RWPE1 (cell line): ENCODE measurements at regions not wholly inside any gene's neighbourhood (a gene's known extent, or its start where the extent isn't known, plus 50 kb on each side); places are given as distances from the start of the nearest gene placed in this dataset.
A peak's percentile ranks its signal among the peaks of the same experiment; 100 is the strongest.
"Not testable (repeated sequence)": the region's sequence is repeated elsewhere in the genome, so short reads cannot be mapped to it uniquely, and the experiment has no call there.

Experiments
- CTCF ChIA-PET: fragments of 350-600 bp; sonication (Branson Sonifier 250); formaldehyde crosslinking; extraction: SDS; loops from one replicate; lab custom pipeline; 2021; lab: Yijun Ruan, JAX
- POLR2A ChIA-PET: fragments of 400-600 bp; formaldehyde crosslinking; extraction: SDS; loops from one replicate; lab custom pipeline; 2020; ENCODE audit warnings: antibody characterized with exemption; ENCODE audit not compliant: low non-redundant PET; lab: Yijun Ruan, JAX
- DNase-seq: peaks from one replicate; pipeline ENCODE4 v3.0.0; 2012; ENCODE audit warnings: low spot score
- H3K27ac ChIP-seq: fragments of 450-650 bp; 2 replicates; pipeline ENCODE4 v1.5.1; 2017
- TF ChIP-seq, protein P1 (sequence below): fragments of 450-650 bp; conservative IDR thresholded peaks from 2 replicates; pipeline ENCODE4 v1.5.1; 2017; ENCODE audit warnings: low read depth, mild to moderate bottlenecking

DNA sequence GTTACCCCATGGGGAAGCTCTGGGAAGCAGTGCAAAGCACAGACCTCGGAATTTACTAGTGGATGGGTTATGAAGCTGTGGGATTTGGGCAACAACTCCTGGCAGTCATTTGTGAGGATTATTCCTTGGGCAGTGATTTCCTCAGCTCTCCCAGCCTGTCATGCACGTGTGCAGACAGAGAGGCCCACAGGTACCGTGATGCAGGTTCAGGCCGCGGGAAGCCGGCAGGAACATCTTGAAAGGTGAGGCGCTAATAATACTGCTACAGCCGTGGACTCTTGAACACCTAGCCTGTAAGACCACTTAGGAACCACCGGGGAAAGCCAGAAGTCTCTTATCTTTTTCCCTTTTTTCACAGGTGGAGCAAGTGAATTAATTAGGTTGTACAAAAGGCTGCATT is 80.2 kb upstream of the CPHXL start:
- ChIA-PET CTCF (no interaction called here), POLR2A (no interaction called here)
- no peak for DNase-seq
- TF ChIP-seq, protein P1, sequence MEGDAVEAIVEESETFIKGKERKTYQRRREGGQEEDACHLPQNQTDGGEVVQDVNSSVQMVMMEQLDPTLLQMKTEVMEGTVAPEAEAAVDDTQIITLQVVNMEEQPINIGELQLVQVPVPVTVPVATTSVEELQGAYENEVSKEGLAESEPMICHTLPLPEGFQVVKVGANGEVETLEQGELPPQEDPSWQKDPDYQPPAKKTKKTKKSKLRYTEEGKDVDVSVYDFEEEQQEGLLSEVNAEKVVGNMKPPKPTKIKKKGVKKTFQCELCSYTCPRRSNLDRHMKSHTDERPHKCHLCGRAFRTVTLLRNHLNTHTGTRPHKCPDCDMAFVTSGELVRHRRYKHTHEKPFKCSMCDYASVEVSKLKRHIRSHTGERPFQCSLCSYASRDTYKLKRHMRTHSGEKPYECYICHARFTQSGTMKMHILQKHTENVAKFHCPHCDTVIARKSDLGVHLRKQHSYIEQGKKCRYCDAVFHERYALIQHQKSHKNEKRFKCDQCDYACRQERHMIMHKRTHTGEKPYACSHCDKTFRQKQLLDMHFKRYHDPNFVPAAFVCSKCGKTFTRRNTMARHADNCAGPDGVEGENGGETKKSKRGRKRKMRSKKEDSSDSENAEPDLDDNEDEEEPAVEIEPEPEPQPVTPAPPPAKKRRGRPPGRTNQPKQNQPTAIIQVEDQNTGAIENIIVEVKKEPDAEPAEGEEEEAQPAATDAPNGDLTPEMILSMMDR: no peak
- no peak overlapping the region for H3K27ac ChIP-seq

DNA sequence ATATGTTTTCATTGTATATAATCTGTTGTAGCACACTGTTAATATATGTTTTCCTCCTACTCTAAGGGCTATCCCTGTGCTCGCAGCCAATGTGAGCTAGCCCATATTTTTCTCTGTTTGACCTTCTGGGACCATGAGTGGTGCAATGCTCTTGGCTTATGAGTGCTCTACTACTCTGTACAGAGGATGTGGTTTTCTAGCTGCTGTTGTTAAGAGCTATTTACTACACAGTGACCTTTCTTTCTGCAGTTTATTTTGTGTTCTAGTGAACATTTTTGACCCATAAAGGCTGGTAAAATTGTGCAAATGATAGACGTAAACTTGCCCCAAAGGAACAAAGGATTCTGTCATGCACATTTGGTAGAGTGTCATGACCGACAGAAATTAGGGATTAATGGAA is 84.1 kb upstream of the CPHXL start:
- no peak overlapping the region for H3K27ac ChIP-seq
- POLR2A ChIA-PET: no interaction called here
- DNase-seq: no peak
- CTCF ChIA-PET: no interaction called here
- TF ChIP-seq, protein P1: no peak

DNA sequence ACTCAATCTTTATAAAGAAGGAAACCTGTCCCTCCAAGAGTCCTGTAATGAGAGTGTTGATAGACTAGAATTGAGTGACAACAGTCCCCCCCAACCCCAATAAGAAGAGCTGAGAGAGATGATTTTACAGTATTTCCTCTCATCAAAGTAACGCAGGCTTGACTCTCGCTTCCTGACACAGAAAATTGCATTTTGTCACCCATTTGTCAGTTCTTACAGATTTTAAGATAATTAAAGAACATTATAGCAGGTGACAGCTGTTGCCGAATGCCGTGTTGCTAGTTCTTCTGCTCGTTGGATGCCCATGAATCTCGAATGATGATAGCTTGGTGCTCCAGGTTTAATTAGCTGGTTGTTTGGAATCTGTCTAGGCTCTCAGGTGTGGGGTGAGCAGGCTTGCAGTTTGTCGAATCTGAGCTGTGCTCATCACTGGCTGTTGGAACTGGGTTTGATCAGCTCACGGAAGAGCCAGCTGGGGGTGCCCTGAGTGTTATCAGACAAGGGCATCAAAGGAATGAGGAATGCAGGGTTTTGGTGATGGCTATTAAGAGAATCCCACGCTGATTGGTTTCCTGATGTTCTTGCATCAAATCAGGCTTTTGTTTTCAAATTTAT is 84.8 kb upstream of the CPHXL start:
- DNase-seq: no peak
- TF ChIP-seq, protein P1: no peak
- ChIA-PET POLR2A (no interaction called here), CTCF (interaction anchor here (0.7 kb wide), 1 partner anchor 31 kb away, joined by 4 read pairs; no protein-coding TSS in a partner anchor)
- no peak overlapping the region for H3K27ac ChIP-seq

DNA sequence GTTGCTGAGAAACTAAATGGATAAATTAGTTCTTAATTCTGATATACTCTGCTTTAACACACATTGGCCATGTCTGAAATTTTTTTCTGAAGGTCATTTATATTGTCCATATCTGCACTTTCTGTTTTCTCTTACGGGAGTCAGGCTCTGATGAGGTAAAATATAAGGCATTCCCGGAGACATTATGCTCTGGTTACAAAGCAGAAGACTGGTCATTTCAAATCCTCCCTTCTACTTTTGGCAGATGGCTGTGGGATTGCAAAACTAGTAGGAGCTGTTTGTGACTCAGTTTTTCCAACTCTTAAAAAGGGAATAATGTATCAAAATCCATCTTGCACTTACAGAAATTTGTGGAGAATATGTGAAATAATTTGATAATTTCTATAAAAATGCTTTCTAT is 92.2 kb upstream of the CPHXL start:
- no peak for DNase-seq
- no peak overlapping the region for H3K27ac ChIP-seq
- POLR2A ChIA-PET: no interaction called here
- CTCF ChIA-PET: no interaction called here
- TF ChIP-seq, protein P1: no peak

DNA sequence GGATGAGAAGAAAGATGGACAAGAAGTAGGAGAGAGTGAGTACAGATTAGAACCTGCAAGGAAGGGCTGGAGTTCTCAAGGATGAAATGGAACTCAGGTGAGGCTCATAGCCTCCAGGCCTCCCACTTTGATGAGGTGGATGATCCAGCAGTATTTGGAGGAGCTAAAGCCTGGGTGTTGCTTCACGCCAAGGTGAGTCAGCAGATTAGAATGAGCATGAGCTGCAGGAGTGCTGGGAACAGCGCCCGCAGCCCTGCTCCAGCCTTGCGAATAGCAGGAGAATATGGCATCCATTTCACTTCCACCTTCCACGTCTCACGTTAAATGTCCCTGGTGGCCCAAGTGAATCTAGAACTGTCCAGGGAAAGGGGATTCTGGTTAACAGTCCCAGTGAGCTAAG is 94.4 kb upstream of the CPHXL start:
- ChIA-PET CTCF (interaction anchor here (0.6 kb wide), 1 partner anchor 1057 kb away, joined by 4 read pairs; no protein-coding TSS in a partner anchor), POLR2A (no interaction called here)
- TF ChIP-seq, protein P1: no peak

DNA sequence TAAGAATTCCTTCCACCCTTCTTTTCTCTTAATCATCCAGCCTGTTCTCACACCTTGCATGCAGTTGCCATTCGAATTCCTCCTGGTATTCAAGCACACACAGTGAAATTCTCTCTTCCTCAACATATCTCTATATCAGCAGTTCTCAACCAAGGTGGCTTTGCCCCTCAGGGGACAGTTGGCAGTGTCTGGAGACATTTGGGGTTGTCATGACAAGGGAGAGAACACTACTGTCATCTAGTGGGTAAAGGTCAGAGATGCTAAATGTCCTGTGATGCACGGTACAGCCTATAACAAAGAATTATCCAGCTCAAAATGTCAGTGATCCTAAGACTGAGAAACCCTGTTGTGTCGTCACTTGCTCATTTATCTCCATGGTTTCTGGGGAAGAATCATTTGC is 94.8 kb upstream of the CPHXL start:
- H3K27ac ChIP-seq: no peak overlapping the region
- ChIA-PET CTCF (interaction anchor here (0.6 kb wide), 1 partner anchor 1056 kb away, joined by 4 read pairs; no protein-coding TSS in a partner anchor), POLR2A (no interaction called here)
- DNase-seq: no peak
- TF ChIP-seq, protein P1: no peak

More for the DNA sequence above, 94.4 kb upstream of the CPHXL start:
- DNase-seq: peak; percentile 48
- H3K27ac ChIP-seq: no peak overlapping the region

DNA sequence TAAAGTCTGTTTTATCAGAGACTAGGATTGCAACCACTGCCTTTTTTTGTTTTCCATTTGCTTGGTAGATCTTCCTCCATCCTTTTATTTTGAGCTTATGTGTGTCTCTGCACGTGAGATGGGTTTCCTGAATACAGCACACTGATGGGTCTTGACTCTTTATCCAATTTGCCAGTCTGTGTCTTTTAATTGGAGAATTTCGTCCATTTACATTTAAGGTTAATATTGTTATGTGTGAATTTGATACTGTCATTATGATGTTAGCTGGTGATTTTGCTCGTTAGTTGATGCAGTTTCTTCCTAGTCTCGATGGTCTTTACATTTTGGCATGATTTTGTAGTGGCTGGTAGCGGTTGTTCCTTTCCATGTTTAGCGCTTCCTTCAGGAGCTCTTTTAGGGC is 99.5 kb upstream of the CPHXL start:
- POLR2A ChIA-PET, H3K27ac ChIP-seq, DNase-seq, CTCF ChIA-PET: not testable (repeated sequence)

DNA sequence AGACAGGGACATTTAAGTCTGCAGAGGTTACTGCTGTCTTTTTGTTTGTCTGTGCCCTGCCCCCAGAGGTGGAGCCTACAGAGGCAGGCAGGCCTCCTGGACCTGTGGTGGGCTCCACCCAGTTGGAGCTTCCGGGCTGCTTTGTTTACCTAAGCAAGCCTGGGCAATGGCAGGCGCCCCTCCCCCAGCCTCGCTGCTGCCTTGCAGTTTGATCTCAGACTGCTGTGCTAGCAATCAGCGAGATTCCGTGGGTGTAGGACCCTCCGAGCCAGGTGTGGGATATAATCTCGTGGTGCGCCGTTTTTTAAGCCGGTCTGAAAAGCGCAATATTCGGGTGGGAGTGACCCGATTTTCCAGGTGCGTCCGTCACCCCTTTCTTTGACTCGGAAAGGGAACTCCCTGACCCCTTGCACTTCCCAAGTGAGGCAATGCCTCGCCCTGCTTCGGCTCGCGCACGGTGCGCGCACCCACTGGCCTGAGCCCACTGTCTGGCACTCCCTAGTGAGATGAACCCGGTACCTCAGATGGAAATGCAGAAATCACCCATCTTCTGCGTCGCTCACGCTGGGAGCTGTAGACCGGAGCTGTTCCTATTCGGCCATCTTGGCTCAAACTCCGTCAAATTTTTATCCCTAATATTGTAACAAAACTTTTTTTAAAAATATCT is 101.2 kb upstream of the CPHXL start:
- POLR2A ChIA-PET, H3K27ac ChIP-seq, CTCF ChIA-PET, DNase-seq: not testable (repeated sequence)

DNA sequence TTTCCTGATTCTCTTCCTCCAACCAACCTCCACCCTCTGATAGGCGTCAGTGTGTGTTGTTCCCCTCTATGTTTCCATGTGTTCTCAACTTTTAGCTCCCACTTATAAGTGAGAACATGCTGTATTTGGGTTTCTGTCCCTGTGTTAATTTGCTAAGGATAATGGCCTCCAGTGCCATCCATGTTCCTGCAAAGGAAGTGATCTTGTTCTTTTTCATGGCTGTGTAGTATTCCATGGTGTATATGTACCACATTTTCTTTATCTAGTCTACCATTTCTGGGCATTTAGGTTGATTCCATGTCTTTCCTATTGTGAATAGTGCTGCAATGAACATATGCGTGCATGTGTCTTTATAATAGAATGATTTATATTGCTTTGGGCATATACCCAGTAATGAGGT is 107.1 kb upstream of the CPHXL start:
- DNase-seq, CTCF ChIA-PET, H3K27ac ChIP-seq, POLR2A ChIA-PET: not testable (repeated sequence)
